Stomach (tissue), 8 donors: ENCODE measurements at regions not wholly inside any gene's neighbourhood (a gene's known extent, or its start where the extent isn't known, plus 50 kb on each side); places are given as distances from the start of the nearest gene placed in this dataset.

Experiments used
- DNase-seq, 2 donors: peaks; one replicate each; pipeline versions ENCODE4 v3.0.0 to v3.0.0-alpha.2; 2013 to 2019
- H3K27ac ChIP-seq, 5 donors: fragments of 200-600 bp in 4 of 5; sonication (generic) in 4 of 5; one replicate each; pipeline ENCODE4 v1.5.1; 2013 to 2019; ENCODE audit warnings: mild to moderate bottlenecking in 1 of 5, moderate library complexity in 1 of 5
- H3K27me3 ChIP-seq, 3 donors: fragments of 200-600 bp; sonication (generic); one replicate each; pipeline ENCODE4 v1.5.1; 2017 to 2019; ENCODE audit warnings: mixed run types in 1 of 3
- H3K36me3 ChIP-seq, 4 donors: fragments of 200-600 bp; sonication (generic); 1 replicate in 3 of 4; 2 replicates in 1 of 4; pipeline ENCODE4 v1.5.1; 2016 to 2019
- H3K4me1 ChIP-seq, 4 donors: fragments of 200-600 bp; sonication (generic); one replicate each; pipeline ENCODE4 v1.5.1; 2016 to 2019
- H3K4me3 ChIP-seq, 4 donors: fragments of 200-600 bp; sonication (generic) in 3 of 4; one replicate each; pipeline ENCODE4 v1.5.1; 2016 to 2019; ENCODE audit warnings: mild to moderate bottlenecking in 1 of 4
- H3K9me3 ChIP-seq, 4 donors: fragments of 200-600 bp; sonication (generic); one replicate each; pipeline ENCODE4 v1.5.1; 2016 to 2019
- CTCF ChIP-seq, 7 experiments: fragments of 450-650 bp in 4 of 7; fragments of 200-600 bp in 3 of 7; sonication (generic) in 3 of 7; IDR thresholded peaks; one replicate each; pipeline ENCODE4 v1.5.1; 2016 to 2019; ENCODE audit warnings: antibody characterized with exemption in 7 of 7, control low read depth in 2 of 7, mild to moderate bottlenecking in 1 of 7
- EP300 ChIP-seq: sonication (generic); formaldehyde crosslinking; IDR thresholded peaks from one replicate; pipeline ENCODE4 v1.6.1; 2017; ENCODE audit warnings: antibody characterized with exemption
- POLR2A ChIP-seq, 4 donors: fragments of 450-650 bp; IDR thresholded peaks; one replicate each; pipeline ENCODE4 v1.6.1; 2016; ENCODE audit warnings: antibody characterized with exemption in 4 of 4, control low read depth in 2 of 4, mild to moderate bottlenecking in 1 of 4, moderate library complexity in 1 of 4
- POLR2AphosphoS5 ChIP-seq, 3 donors: sonication (generic); formaldehyde crosslinking; IDR thresholded peaks; one replicate each; pipeline ENCODE4 v1.6.1; 2016; ENCODE audit warnings: antibody characterized with exemption in 3 of 3
- WGBS, 5 donors: extraction: QIAGEN DNeasy Blood & Tissue Kit in 3 of 5; methylation state at CpG; one replicate each; pipeline versions ENCODE4 v1.1.5 to v1.1.7; 2013 to 2018; 5-methylcytosine and 5-hydroxymethylcytosine counted together
- intact Hi-C: fragments of 100-400 bp; cut with DNase I; formaldehyde crosslinking; loops from one replicate; pipeline ENCODE4 v1.15.1; 2023; ENCODE audit warnings: low total_unique reads
- donor health status: healthy with polysubstance abuse.
- donor health status: Bipolar disorder and iron deficiency.
- donor health status: healthy.

GRCh38 chr5:12695651-12696050, 791.4 kb upstream of the CTNND2 start:
- 80 to 95% (median 85%) methylated on average over 1 of the region's 1 CpG for WGBS, 5 donors
- Histone ChIP-seq H3K36me3 (no peaks in the 10 kb centered on the region), H3K4me3 (no peak overlapping the region), H3K4me1 (no peaks in the 10 kb centered on the region), H3K9me3 (no peaks in the 10 kb centered on the region), H3K27me3 (no peaks in the 10 kb centered on the region), H3K27ac (no peak overlapping the region)
- no peak for DNase-seq
- intact Hi-C loops, result no loop called here
- no peak for TF ChIP-seq EP300
- no peak for TF ChIP-seq POLR2A (IDR thresholded peaks at IDR 0.05)
- no peak for TF ChIP-seq CTCF (IDR thresholded peaks at IDR 0.05)
- no peak for TF ChIP-seq POLR2AphosphoS5 (IDR thresholded peaks at IDR 0.05)

GRCh38 chr5:12691330-12691729, 787.1 kb upstream of the CTNND2 start:
- Histone ChIP-seq H3K36me3 (no peaks in the 10 kb centered on the region), H3K9me3 (peaks cover 0 to 3% (median 0%) of the 10 kb centered on the region in 4 donors), H3K27me3 (no peaks in the 10 kb centered on the region), H3K4me3 (no peak overlapping the region), H3K4me1 (no peaks in the 10 kb centered on the region), H3K27ac (no peak overlapping the region)
- intact Hi-C loops, result no loop called here
- no peak for TF ChIP-seq EP300
- TF ChIP-seq POLR2A (IDR thresholded peaks at IDR 0.05), result no peak
- TF ChIP-seq POLR2AphosphoS5 (IDR thresholded peaks at IDR 0.05), result no peak
- no peak for TF ChIP-seq CTCF (IDR thresholded peaks at IDR 0.05)
- peak in 1 of 2 donors; percentile 1 for DNase-seq
- WGBS, 5 donors, result 32 to 45% (median 40%) methylated on average over 9 of the region's 9 CpGs

- Histone ChIP-seq H3K9me3 (peaks cover 0 to 3% (median 0%) of the 10 kb centered on the region in 4 donors), H3K27ac (no peak overlapping the region), H3K36me3 (no peaks in the 10 kb centered on the region), H3K4me1 (no peaks in the 10 kb centered on the region), H3K27me3 (no peaks in the 10 kb centered on the region), H3K4me3 (no peak overlapping the region)
- DNase-seq, result no peak
- 48 to 60% (median 58%) methylated on average over 2 of the region's 2 CpGs for WGBS, 5 donors
- intact Hi-C loops, result no loop called here
- TF ChIP-seq POLR2AphosphoS5 (IDR thresholded peaks at IDR 0.05), result no peak
- TF ChIP-seq EP300, result no peak
- TF ChIP-seq CTCF (IDR thresholded peaks at IDR 0.05), result no peak
- TF ChIP-seq POLR2A (IDR thresholded peaks at IDR 0.05), result no peak
These were observed 786.1 kb upstream of the CTNND2 start for GRCh38 chr5:12690361-12690760.

GRCh38 chr5:12683249-12683648, 779.0 kb upstream of the CTNND2 start:
- TF ChIP-seq POLR2AphosphoS5 (IDR thresholded peaks at IDR 0.05) (no peak), POLR2A (IDR thresholded peaks at IDR 0.05) (no peak), CTCF (IDR thresholded peaks at IDR 0.05) (no peak), EP300 (no peak)
- no peaks in the 10 kb centered on the region for H3K27me3 ChIP-seq
- H3K36me3 ChIP-seq, result no peaks in the 10 kb centered on the region
- WGBS, 5 donors, result 53 to 94% (median 92%) methylated on average over 3 of the region's 3 CpGs
- H3K4me1 ChIP-seq, result no peaks in the 10 kb centered on the region
- no peak overlapping the region for H3K4me3 ChIP-seq
- no peak overlapping the region for H3K27ac ChIP-seq
- peaks cover 0 to 3% (median 0%) of the 10 kb centered on the region in 4 donors for H3K9me3 ChIP-seq
- no peak for DNase-seq
- intact Hi-C loops, result no loop called here
